Uterus (tissue), 3 donors: ENCODE measurements at regions not wholly inside any gene's neighbourhood (a gene's known extent, or its start where the extent isn't known, plus 50 kb on each side); places are given as distances from the start of the nearest gene placed in this dataset.

Experiments
- DNase-seq, 2 donors: peaks; one replicate each; pipeline ENCODE4 v3.0.0-alpha.2; 2019 to 2020
- H3K27ac ChIP-seq, 2 donors: fragments of 200-600 bp; sonication (generic); 1 replicate in 1 of 2; 2 replicates in 1 of 2; pipeline ENCODE4 v1.5.1; 2016 to 2018
- H3K27me3 ChIP-seq, 2 donors: fragments of 200-600 bp; sonication (generic); one replicate each; pipeline ENCODE4 v1.5.1; 2018 to 2019; ENCODE audit warnings: control low read depth in 1 of 2
- H3K36me3 ChIP-seq, 2 donors: fragments of 200-600 bp; sonication (generic); one replicate each; pipeline ENCODE4 v1.5.1; 2019; ENCODE audit warnings: control low read depth in 1 of 2
- H3K4me1 ChIP-seq, 2 donors: fragments of 200-600 bp; sonication (generic); one replicate each; pipeline ENCODE4 v1.5.1; 2018 to 2019; ENCODE audit warnings: control low read depth in 1 of 2
- H3K4me3 ChIP-seq, 2 donors: fragments of 200-600 bp; sonication (generic); 1 replicate in 1 of 2; 2 replicates in 1 of 2; pipeline ENCODE4 v1.5.1; 2018 to 2019; ENCODE audit warnings: mild to moderate bottlenecking in 1 of 2
- H3K9me3 ChIP-seq, 2 donors: fragments of 200-600 bp; sonication (generic); one replicate each; pipeline ENCODE4 v1.5.1; 2019; ENCODE audit warnings: control low read depth in 1 of 2
- POLR2A ChIP-seq, 2 donors: fragments of 450-650 bp; IDR thresholded peaks; one replicate each; pipeline ENCODE4 v1.6.1; 2016; ENCODE audit warnings: antibody characterized with exemption in 2 of 2, mild to moderate bottlenecking in 1 of 2, moderate library complexity in 1 of 2
- intact Hi-C: fragments of 100-400 bp; cut with DNase I; formaldehyde crosslinking; loops from one replicate; pipeline ENCODE4 v1.15.1; 2023; ENCODE audit warnings: low total_unique reads
- TF ChIP-seq, protein P1 (sequence below), 4 experiments: fragments of 200-600 bp in 2 of 4; fragments of 450-650 bp in 2 of 4; sonication (generic) in 2 of 4; IDR thresholded peaks; one replicate each; pipeline ENCODE4 v1.5.1; 2016 to 2019; ENCODE audit warnings: antibody characterized with exemption in 4 of 4, mild to moderate bottlenecking in 2 of 4, moderate library complexity in 1 of 4
- donor health status: DM: yes; HTN: yes; CAD: no.

DNA sequence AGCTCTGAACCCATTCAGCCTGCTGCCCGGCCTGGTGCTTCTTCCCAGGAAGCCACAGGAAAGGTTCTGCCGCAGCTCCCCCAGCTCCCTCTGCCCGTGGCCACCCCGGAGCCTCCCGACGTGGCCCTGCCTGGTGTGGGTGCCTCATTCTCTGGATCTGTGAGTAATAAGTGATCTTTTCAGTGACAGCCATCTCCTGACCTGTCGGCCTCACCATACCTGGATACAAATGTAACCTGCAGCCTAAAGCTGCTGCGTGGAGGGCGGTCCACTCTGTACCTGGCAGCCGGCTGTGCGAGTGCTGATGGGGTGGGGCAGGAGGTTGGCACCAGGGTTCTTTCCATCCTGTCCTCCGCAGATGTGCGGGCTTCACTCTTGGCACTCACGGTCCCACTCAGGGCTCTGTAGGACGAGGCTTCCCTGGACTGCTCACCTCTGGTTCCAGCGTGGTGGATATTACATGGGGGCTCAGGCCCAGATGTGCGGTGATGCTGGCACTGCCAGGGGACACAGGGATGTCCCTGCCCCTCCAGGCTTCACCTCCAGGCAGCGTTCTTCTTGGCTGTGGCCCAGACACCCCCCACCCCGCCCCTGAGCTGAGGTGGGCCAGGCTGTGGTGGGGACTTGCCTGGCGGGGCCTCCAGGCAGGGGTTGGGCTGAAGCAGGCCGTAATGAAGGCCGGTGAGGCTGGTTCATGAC, 748.5 kb downstream of the BRD1 start:
- no peak for DNase-seq
- TF ChIP-seq, protein P1, sequence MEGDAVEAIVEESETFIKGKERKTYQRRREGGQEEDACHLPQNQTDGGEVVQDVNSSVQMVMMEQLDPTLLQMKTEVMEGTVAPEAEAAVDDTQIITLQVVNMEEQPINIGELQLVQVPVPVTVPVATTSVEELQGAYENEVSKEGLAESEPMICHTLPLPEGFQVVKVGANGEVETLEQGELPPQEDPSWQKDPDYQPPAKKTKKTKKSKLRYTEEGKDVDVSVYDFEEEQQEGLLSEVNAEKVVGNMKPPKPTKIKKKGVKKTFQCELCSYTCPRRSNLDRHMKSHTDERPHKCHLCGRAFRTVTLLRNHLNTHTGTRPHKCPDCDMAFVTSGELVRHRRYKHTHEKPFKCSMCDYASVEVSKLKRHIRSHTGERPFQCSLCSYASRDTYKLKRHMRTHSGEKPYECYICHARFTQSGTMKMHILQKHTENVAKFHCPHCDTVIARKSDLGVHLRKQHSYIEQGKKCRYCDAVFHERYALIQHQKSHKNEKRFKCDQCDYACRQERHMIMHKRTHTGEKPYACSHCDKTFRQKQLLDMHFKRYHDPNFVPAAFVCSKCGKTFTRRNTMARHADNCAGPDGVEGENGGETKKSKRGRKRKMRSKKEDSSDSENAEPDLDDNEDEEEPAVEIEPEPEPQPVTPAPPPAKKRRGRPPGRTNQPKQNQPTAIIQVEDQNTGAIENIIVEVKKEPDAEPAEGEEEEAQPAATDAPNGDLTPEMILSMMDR (IDR thresholded peaks at IDR 0.05): no peak
- no peak for TF ChIP-seq POLR2A (IDR thresholded peaks at IDR 0.05)
- Histone ChIP-seq H3K4me3 (no peak overlapping the region), H3K4me1 (no peaks in the 10 kb centered on the region), H3K27me3 (no peaks in the 10 kb centered on the region), H3K27ac (no peak overlapping the region), H3K9me3 (no peaks in the 10 kb centered on the region), H3K36me3 (no peaks in the 10 kb centered on the region)
- intact Hi-C loops: no loop called here

- Histone ChIP-seq H3K9me3 (no peaks in the 10 kb centered on the region), H3K27me3 (no peaks in the 10 kb centered on the region), H3K27ac (no peak overlapping the region), H3K4me1 (no peaks in the 10 kb centered on the region), H3K36me3 (no peaks in the 10 kb centered on the region), H3K4me3 (no peak overlapping the region)
- DNase-seq: no peak
- intact Hi-C loops: no loop called here
- TF ChIP-seq, protein P1 (IDR thresholded peaks at IDR 0.05): no peak
- TF ChIP-seq POLR2A (IDR thresholded peaks at IDR 0.05): no peak
These were observed 749.5 kb downstream of the BRD1 start for GRCh38 chr22:49078076-49078710.

DNA sequence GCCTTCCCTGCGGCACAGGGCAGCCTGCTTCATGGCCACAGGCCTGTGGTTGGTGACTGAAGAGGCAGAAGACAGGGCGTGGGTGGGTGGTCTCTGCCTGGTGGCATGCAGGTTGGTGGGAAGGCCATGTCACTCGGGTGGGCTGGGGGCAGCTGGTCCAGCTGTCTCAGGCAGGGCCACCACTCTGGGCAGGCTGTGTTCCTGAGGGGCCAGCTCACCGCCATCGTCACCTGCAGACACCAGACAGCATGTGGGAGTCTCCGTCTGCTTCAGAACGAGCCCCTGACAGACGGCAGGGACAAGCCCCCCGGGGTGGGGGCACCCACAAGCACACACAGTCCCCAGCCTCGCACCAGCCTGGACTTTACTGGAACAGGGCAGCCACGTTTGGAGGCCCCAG, 750.1 kb downstream of the BRD1 start:
- no peaks in the 10 kb centered on the region for H3K36me3 ChIP-seq
- H3K4me3 ChIP-seq: no peak overlapping the region
- no peaks in the 10 kb centered on the region for H3K27me3 ChIP-seq
- H3K9me3 ChIP-seq: no peaks in the 10 kb centered on the region
- TF ChIP-seq, protein P1 (IDR thresholded peaks at IDR 0.05): no peak
- no peak for TF ChIP-seq POLR2A (IDR thresholded peaks at IDR 0.05)
- no peaks in the 10 kb centered on the region for H3K4me1 ChIP-seq
- DNase-seq: no peak
- no peak overlapping the region for H3K27ac ChIP-seq
- intact Hi-C loops: no loop called here

DNA sequence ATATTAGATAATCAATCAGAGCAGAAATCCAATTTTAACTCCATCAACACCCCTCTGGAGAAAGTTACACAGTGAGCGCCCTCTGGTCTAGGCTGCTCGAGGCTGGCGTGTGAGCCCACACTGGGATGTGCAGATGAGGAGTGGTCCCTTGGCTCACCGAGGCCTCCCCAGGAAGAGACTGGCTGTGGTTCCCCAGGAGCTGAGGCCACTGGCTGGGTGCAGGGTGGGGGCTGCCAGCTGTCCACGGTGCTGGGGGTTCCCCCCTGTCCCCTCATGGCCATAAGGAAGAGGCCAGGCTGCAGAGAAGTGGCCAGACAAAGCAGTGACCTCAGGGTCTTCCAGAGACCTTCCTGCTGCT, 750.7 kb downstream of the BRD1 start:
- no peaks in the 10 kb centered on the region for H3K4me1 ChIP-seq
- H3K9me3 ChIP-seq: no peaks in the 10 kb centered on the region
- no peak for DNase-seq
- H3K27ac ChIP-seq: no peak overlapping the region
- H3K4me3 ChIP-seq: no peak overlapping the region
- no peaks in the 10 kb centered on the region for H3K36me3 ChIP-seq
- intact Hi-C loops: no loop called here
- no peaks in the 10 kb centered on the region for H3K27me3 ChIP-seq
- TF ChIP-seq, protein P1 (IDR thresholded peaks at IDR 0.05): no peak
- no peak for TF ChIP-seq POLR2A (IDR thresholded peaks at IDR 0.05)

DNA sequence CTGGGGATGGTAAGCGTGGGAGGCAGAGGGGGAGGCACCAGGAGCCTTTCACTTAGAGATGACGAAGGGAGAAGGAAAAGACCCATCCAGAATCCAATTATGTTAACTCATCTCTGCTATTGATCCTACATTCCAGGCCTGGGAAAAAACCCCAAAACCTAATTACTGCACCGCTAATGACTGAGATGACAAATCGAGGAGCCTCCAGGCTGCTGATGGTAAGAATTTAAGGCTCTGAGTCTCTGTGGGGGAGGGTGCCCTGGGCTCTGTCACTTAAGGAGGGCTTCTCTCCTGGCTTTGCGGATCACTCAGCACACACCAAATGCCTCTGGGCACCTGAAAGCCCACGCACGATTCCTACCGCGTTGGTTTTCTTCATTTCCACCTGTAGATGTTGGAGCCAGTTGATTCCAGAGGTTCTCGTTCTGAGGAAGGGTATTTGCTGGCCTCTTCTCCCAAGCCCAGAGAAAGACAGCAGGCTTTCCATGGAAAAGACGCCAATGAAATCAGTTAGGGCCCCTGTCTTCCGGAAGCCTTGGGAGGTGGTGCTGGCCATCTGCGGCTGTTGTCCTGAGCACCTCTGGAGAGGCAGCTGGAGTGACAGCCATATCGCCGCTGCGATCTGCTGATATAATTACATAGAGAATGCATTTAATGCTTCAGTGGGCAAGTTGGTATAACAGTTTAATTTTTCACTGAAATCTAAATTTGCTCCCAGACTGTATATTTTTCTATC, 751.2 kb downstream of the BRD1 start:
- Histone ChIP-seq H3K27me3 (no peaks in the 10 kb centered on the region), H3K27ac (no peak overlapping the region), H3K9me3 (no peaks in the 10 kb centered on the region), H3K36me3 (no peaks in the 10 kb centered on the region), H3K4me1 (no peaks in the 10 kb centered on the region), H3K4me3 (no peak overlapping the region)
- intact Hi-C loops: no loop called here
- DNase-seq: no peak
- TF ChIP-seq, protein P1 (IDR thresholded peaks at IDR 0.05): no peak
- no peak for TF ChIP-seq POLR2A (IDR thresholded peaks at IDR 0.05)
